Kidney glomerular epithelial cell (primary cell): ENCODE measurements at regions not wholly inside any gene's neighbourhood (a gene's known extent, or its start where the extent isn't known, plus 50 kb on each side); places are given as distances from the start of the nearest gene placed in this dataset.

ENCODE experiments used
- DNase-seq: peaks from one replicate; lab custom pipeline; 2025; lab: John Stamatoyannopoulos, UW

GRCh38 chr6:8213995-8214394 is 111.6 kb upstream of the EEF1E1 start:
- DNase-seq, result no peak

- DNase-seq, result no peak
Observed at GRCh38 chr6:8212720-8213434, 110.5 kb upstream of the EEF1E1 start.

GRCh38 chr6:8207869-8208191 is 105.5 kb upstream of the EEF1E1 start:
- DNase-seq, result no peak

- DNase-seq, result no peak
Observed at GRCh38 chr6:8207191-8207868, 105.0 kb upstream of the EEF1E1 start.

- DNase-seq, result no peak
Observed at GRCh38 chr6:8203337-8203736, 101.0 kb upstream of the EEF1E1 start.

- DNase-seq, result no peak
Observed at GRCh38 chr6:8201679-8202078, 99.3 kb upstream of the EEF1E1 start.

- DNase-seq, result no peak
Observed at GRCh38 chr6:8200255-8200654, 97.9 kb upstream of the EEF1E1 start.

- DNase-seq, result no peak
Observed at GRCh38 chr6:8195714-8196102, 93.4 kb upstream of the EEF1E1 start.

- DNase-seq, result peak; percentile 46
Observed at GRCh38 chr6:8195040-8195713, 92.8 kb upstream of the EEF1E1 start.

GRCh38 chr6:8194490-8194889 is 92.1 kb upstream of the EEF1E1 start:
- DNase-seq, result peak; percentile 91

GRCh38 chr6:8193541-8193940 is 91.2 kb upstream of the EEF1E1 start:
- peak; percentile 87 for DNase-seq

GRCh38 chr6:8192597-8192996 is 90.2 kb upstream of the EEF1E1 start:
- no peak for DNase-seq

GRCh38 chr6:8192067-8192466 is 89.7 kb upstream of the EEF1E1 start:
- DNase-seq, result no peak

- no peak for DNase-seq
Observed at GRCh38 chr6:8191629-8192028, 89.3 kb upstream of the EEF1E1 start.

- DNase-seq, result no peak
Observed at GRCh38 chr6:8187209-8187608, 84.9 kb upstream of the EEF1E1 start.

- DNase-seq, result no peak
Observed at GRCh38 chr6:8182902-8183665, 80.7 kb upstream of the EEF1E1 start.

- DNase-seq, result no peak
Observed at GRCh38 chr6:8181951-8182845, 79.8 kb upstream of the EEF1E1 start.

- DNase-seq, result no peak
Observed at GRCh38 chr6:8181160-8181881, 79.0 kb upstream of the EEF1E1 start.

- DNase-seq, result peak; percentile 95
Observed at GRCh38 chr6:8180327-8181159, 78.2 kb upstream of the EEF1E1 start.

GRCh38 chr6:8177721-8178120 is 75.4 kb upstream of the EEF1E1 start:
- DNase-seq, result peak; percentile 99
